NCI-H187 treated with DMSO at 0.1 percent for 48 hours (cell line): ENCODE measurements at regions not wholly inside any gene's neighbourhood (a gene's known extent, or its start where the extent isn't known, plus 50 kb on each side); places are given as distances from the start of the nearest gene placed in this dataset.
"Not testable (repeated sequence)": the region's sequence is repeated elsewhere in the genome, so short reads cannot be mapped to it uniquely, and the experiment has no call there.

Source experiments
- DNase-seq: peaks from one replicate; lab custom pipeline; 2025; lab: John Stamatoyannopoulos, UW

DNA sequence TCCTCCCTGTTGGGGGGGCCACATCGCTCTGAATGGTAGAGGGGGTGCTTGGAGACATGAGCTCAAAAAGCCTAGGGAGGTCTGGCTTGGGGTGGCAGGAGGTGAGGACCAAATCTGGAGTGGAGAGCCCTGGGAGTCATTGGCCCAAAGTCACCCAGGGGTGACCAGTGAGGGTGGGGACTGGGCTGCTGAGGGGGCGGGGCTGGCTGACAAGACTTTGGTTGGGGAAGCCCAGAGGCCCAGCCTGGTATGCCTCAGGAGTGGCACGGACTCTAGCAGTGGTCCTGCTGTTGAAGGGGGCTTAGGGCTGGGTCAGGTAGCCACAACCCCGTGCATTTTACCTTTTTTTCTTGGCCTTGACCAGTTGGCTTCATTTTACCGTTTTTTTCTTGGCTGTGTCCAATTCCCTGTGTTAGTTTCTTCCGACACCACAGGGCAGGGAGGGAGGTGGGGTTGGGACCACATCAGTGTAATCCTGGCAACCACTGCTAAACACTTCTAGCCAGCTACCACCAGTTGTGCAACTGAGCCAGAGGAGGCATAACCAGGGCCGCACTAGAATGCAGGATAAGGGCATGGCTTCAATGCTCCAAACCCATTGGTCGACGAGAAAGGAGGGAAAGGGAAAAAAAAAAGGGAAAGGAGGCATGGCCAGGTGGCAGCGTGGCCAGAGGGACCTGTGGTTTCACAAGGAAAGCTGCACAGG lies 105.3 kb upstream of the C2CD4B start:
- no peak for DNase-seq

DNA sequence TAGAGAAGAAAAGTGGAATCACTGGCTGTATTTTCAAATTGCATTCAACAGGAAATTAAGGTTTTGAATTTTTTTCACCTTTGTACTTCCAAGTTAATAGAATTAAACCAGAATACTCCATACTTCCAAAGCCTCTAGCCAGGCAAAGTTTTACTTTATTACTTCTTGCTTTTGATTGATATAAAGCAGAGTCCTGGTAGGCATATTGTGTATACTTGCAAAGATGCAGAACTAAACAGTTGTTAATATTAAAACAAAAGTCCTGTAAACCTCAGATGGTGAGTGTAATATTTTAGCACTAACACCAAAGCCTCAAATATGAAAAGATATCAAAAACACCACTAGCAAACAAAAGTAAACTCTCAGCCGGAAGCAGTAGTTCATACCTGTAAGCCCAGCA lies 107.2 kb upstream of the C2CD4B start:
- DNase-seq, result no peak

GRCh38 chr15:62275831-62276230 lies 110.7 kb upstream of the C2CD4B start:
- no peak for DNase-seq

GRCh38 chr15:62277816-62278394 lies 112.8 kb upstream of the C2CD4B start:
- no peak for DNase-seq

GRCh38 chr15:62278534-62278933 lies 113.4 kb upstream of the C2CD4B start:
- DNase-seq, result no peak

- DNase-seq, result no peak
These were observed 114.0 kb upstream of the C2CD4B start for GRCh38 chr15:62279041-62279440.

- no peak for DNase-seq
These were observed 115.5 kb upstream of the C2CD4B start for GRCh38 chr15:62280625-62281024.

GRCh38 chr15:62281801-62282200 lies 116.7 kb upstream of the C2CD4B start:
- not testable (repeated sequence) for DNase-seq

DNA sequence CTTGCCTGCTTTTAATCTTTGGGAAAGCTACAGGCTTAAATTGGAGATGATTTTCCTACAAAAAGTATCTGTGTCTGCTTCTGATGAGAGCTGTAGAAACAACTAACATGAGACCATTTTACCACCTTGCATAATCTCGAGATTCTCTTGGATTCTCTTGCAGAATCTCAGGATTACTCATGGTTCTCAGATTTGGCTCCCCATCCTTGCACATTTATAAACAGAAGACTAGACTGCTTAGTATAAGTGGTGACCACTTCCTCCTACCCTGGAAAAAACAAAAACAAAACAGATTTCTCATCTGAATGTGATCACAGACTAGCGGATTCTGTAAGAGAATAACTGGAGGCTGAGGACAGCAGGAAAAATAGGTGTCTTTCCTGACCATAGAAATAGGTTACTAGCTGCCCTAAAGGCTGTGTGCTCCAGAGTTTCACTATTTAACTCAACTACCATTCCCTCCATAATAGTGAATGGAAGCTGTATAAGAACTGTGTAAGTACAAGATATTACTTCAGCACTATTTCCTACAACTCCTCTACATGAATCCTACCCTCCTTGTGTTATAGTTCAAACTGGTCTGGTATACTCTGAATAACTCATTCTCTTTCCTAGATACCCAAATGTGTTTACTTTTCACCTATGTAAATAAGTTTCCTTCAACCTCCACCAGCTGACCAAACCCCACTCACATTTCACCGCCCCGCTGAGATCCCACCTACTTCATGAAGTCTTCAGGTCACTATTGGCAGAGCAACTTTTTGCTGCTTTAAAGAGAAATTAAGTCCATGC lies 122.2 kb upstream of the C2CD4B start:
- DNase-seq, result no peak

GRCh38 chr15:62288361-62289017 lies 123.4 kb upstream of the C2CD4B start:
- DNase-seq, result no peak

DNA sequence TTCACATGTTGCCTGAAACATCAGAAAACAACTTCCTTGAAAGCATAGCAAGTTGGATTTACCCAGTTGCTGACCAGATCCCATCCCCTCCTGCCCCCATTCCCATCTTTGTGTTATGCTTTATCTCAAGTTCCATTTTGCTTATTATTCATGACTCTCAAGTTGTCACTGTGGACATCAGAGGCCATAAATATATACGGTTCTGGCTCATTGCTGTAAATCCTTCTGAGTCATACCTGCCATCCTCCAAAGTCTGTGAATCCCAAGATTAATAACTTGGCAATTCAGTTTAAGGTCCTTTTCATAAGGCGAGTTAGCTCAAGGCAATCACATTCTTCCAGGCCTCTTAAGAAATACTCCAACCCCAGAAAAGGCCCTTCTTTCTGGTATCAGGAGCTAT lies 126.2 kb upstream of the C2CD4B start:
- DNase-seq, result no peak

DNA sequence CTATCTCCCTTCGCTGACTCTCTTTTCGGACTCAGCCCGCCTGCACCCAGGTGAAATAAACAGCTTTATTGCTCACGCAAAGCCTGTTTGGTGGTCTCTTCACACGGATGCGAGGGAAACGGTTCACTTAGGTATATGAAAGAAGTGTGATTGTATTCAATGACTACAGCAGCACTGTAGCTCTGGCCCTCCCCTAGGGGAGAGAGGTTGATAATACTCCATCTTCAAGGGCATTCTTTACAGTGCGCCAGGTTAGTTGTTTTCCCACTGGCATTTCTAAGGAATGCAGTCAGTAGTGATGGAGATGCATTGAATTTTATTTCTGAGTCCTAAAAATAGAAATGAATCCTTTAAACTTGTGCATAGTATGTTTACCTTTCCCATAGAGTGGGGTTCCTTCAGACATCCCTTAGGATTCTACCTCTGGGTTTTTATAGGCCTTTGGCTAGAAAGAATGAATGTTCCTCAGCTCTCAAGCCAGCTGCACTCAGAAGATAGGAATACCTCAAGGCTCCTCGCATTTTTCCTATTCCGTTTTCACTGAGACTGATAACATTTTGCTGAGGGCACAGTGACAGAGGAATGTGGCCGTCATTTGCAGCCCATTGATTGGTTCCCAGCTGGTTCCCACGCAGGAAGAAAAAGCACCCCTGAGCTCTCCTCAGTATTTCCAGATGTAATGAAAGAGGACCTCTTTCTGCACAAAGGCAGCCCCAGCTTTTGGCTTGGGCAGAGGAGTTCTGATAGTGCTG lies 131.8 kb upstream of the C2CD4B start:
- DNase-seq, result no peak

GRCh38 chr15:62297522-62297921 lies 132.4 kb upstream of the C2CD4B start:
- no peak for DNase-seq

DNA sequence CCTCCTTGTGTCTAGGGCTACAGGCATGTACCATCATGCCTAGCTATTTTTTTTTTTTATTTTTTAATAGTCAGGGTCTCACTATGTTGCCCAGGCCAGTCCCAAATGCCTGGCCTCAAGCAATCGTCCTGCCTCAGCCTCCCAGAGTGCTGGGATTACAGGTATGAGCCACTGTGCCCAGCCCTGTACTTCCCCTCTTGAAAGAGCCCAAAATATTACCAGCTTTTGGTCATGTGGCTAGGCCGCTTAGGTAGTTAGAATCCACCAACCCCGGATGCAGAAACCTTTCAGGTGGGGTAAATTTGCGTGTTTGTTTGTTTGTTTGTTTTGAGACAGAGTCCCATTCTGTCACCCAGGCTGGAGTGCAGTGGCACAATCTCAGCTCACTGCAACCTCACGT lies 132.8 kb upstream of the C2CD4B start:
- no peak for DNase-seq

GRCh38 chr15:62298811-62299210 lies 133.7 kb upstream of the C2CD4B start:
- no peak for DNase-seq

- DNase-seq, result no peak
These were observed 134.5 kb upstream of the C2CD4B start for GRCh38 chr15:62299541-62299940.

- no peak for DNase-seq
These were observed 137.0 kb upstream of the C2CD4B start for GRCh38 chr15:62301993-62302675.

- peak; percentile 23 for DNase-seq
These were observed 141.9 kb upstream of the C2CD4B start for GRCh38 chr15:62306851-62307504.

GRCh38 chr15:62307551-62307950 lies 142.5 kb upstream of the C2CD4B start:
- no peak for DNase-seq

- DNase-seq, result no peak
These were observed 151.5 kb upstream of the C2CD4B start for GRCh38 chr15:62316413-62317060.
